ENCODE measurements at regions not wholly inside any gene's neighbourhood (a gene's known extent, or its start where the extent isn't known, plus 50 kb on each side); places are given as distances from the start of the nearest gene placed in this dataset.

- TF ChIP-seq EZH2 (IDR thresholded peaks at IDR 0.05; ENCODE audit: insufficient read depth, poor library complexity, severe bottlenecking) (no peak), EZH2phosphoT487 (IDR thresholded peaks at IDR 0.05; ENCODE audit: insufficient read depth, low read depth) (no peak)
- 22 to 27% methylated on average over 12 of the region's 12 CpGs for WGBS, 2 experiments (ENCODE audit: low coverage in 1 of 2, low lambda C conversion rate in 2 of 2, missing lambda C conversion rate in 2 of 2)
- H3F3A ChIP-seq (ENCODE audit: insufficient read depth), result no peaks in the 10 kb centered on the region
- H4K20me1 ChIP-seq (ENCODE audit: insufficient read depth), result no peaks in the 10 kb centered on the region
- H2AFZ ChIP-seq, result no peak overlapping the region
- H3K27ac ChIP-seq, result no peak overlapping the region
- no peaks in the 10 kb centered on the region for H3K9me2 ChIP-seq (ENCODE audit: insufficient read depth)
- H3K27me3 ChIP-seq (replicated peaks; ENCODE audit: insufficient read depth), result no peaks in the 10 kb centered on the region
- in situ Hi-C loops (cut with MboI), result no loop called here
- H3K4me1 ChIP-seq (ENCODE audit: insufficient read depth), result no peaks in the 10 kb centered on the region
- H3K4me3 ChIP-seq, result no peak overlapping the region
- no peak for DNase-seq
- H3K9me3 ChIP-seq (ENCODE audit: low read depth), result no peaks in the 10 kb centered on the region
- H3K36me3 ChIP-seq (ENCODE audit: low read depth), result no peaks in the 10 kb centered on the region
- no peaks in the 10 kb centered on the region for H3K79me2 ChIP-seq (ENCODE audit: insufficient read depth)
- H3K9ac ChIP-seq, result no peak overlapping the region
- no peak overlapping the region for H3K4me2 ChIP-seq (ENCODE audit: unreplicated experiment)
Observed at GRCh38 chr20:56157530-56158203, 90.9 kb upstream of the MC3R start.

- no peak for TF ChIP-seq EZH2phosphoT487 (IDR thresholded peaks at IDR 0.05; ENCODE audit: insufficient read depth, low read depth)
- no peak for TF ChIP-seq EZH2 (IDR thresholded peaks at IDR 0.05; ENCODE audit: insufficient read depth, poor library complexity, severe bottlenecking)
Observed at GRCh38 chr20:56158489-56158888, 90.0 kb upstream of the MC3R start.

GRCh38 chr20:56160956-56161355 lies 87.6 kb upstream of the MC3R start:
- Histone ChIP-seq H3K9me3 (ENCODE audit: low read depth) (no peaks in the 10 kb centered on the region), H3K4me2 (ENCODE audit: unreplicated experiment) (no peak overlapping the region), H3F3A (ENCODE audit: insufficient read depth) (no peaks in the 10 kb centered on the region), H3K27me3 (replicated peaks; ENCODE audit: insufficient read depth) (no peaks in the 10 kb centered on the region), H4K20me1 (ENCODE audit: insufficient read depth) (no peaks in the 10 kb centered on the region), H3K9me2 (ENCODE audit: insufficient read depth) (no peaks in the 10 kb centered on the region), H3K4me3 (no peak overlapping the region), H3K9ac (no peak overlapping the region), H3K79me2 (ENCODE audit: insufficient read depth) (no peaks in the 10 kb centered on the region), H3K36me3 (ENCODE audit: low read depth) (no peaks in the 10 kb centered on the region), H3K4me1 (ENCODE audit: insufficient read depth) (no peaks in the 10 kb centered on the region), H2AFZ (no peak overlapping the region), H3K27ac (no peak overlapping the region)
- TF ChIP-seq EZH2phosphoT487 (IDR thresholded peaks at IDR 0.05; ENCODE audit: insufficient read depth, low read depth) (no peak), EZH2 (IDR thresholded peaks at IDR 0.05; ENCODE audit: insufficient read depth, poor library complexity, severe bottlenecking) (no peak)
- WGBS, 2 experiments (ENCODE audit: low coverage in 1 of 2, low lambda C conversion rate in 2 of 2, missing lambda C conversion rate in 2 of 2), result 21 to 24% methylated on average over 5 to 6 of the region's 6 CpGs
- in situ Hi-C loops (cut with MboI), result no loop called here
- no peak for DNase-seq

More at GRCh38 chr20:56158489-56158888, 90.0 kb upstream of the MC3R start:
- H3K9me2 ChIP-seq (ENCODE audit: insufficient read depth), result no peaks in the 10 kb centered on the region
- H3K79me2 ChIP-seq (ENCODE audit: insufficient read depth), result no peaks in the 10 kb centered on the region
- in situ Hi-C loops (cut with MboI), result no loop called here
- no peaks in the 10 kb centered on the region for H3K27me3 ChIP-seq (replicated peaks; ENCODE audit: insufficient read depth)
- no peaks in the 10 kb centered on the region for H3K9me3 ChIP-seq (ENCODE audit: low read depth)
- H3K4me3 ChIP-seq, result no peak overlapping the region
- DNase-seq, result no peak
- no peaks in the 10 kb centered on the region for H3K36me3 ChIP-seq (ENCODE audit: low read depth)
- no peaks in the 10 kb centered on the region for H3K4me1 ChIP-seq (ENCODE audit: insufficient read depth)
- H3K9ac ChIP-seq, result no peak overlapping the region
- H4K20me1 ChIP-seq (ENCODE audit: insufficient read depth), result no peaks in the 10 kb centered on the region
- no peaks in the 10 kb centered on the region for H3F3A ChIP-seq (ENCODE audit: insufficient read depth)
- H3K27ac ChIP-seq, result no peak overlapping the region
- no peak overlapping the region for H3K4me2 ChIP-seq (ENCODE audit: unreplicated experiment)
- WGBS, 2 experiments (ENCODE audit: low coverage in 1 of 2, low lambda C conversion rate in 2 of 2, missing lambda C conversion rate in 2 of 2), result 3 to 9% methylated on average over 1 of the region's 1 CpG
- no peak overlapping the region for H2AFZ ChIP-seq

- Histone ChIP-seq H3K36me3 (ENCODE audit: low read depth) (no peaks in the 10 kb centered on the region), H3F3A (ENCODE audit: insufficient read depth) (no peaks in the 10 kb centered on the region), H3K4me1 (ENCODE audit: insufficient read depth) (no peaks in the 10 kb centered on the region), H4K20me1 (ENCODE audit: insufficient read depth) (no peaks in the 10 kb centered on the region), H3K79me2 (ENCODE audit: insufficient read depth) (no peaks in the 10 kb centered on the region), H3K4me2 (ENCODE audit: unreplicated experiment) (no peak overlapping the region), H3K27ac (no peak overlapping the region), H2AFZ (no peak overlapping the region), H3K9me2 (ENCODE audit: insufficient read depth) (no peaks in the 10 kb centered on the region), H3K4me3 (no peak overlapping the region), H3K9ac (no peak overlapping the region), H3K9me3 (ENCODE audit: low read depth) (no peaks in the 10 kb centered on the region), H3K27me3 (replicated peaks; ENCODE audit: insufficient read depth) (no peaks in the 10 kb centered on the region)
- 31 to 38% methylated on average over 6 of the region's 6 CpGs for WGBS, 2 experiments (ENCODE audit: low coverage in 1 of 2, low lambda C conversion rate in 2 of 2, missing lambda C conversion rate in 2 of 2)
- in situ Hi-C loops (cut with MboI), result no loop called here
- DNase-seq, result no peak
- TF ChIP-seq EZH2 (IDR thresholded peaks at IDR 0.05; ENCODE audit: insufficient read depth, poor library complexity, severe bottlenecking) (no peak), EZH2phosphoT487 (IDR thresholded peaks at IDR 0.05; ENCODE audit: insufficient read depth, low read depth) (no peak)
Observed at GRCh38 chr20:56163806-56164205, 84.7 kb upstream of the MC3R start.

Data from GM23248 (cell line).